ENCODE measurements at regions not wholly inside any gene's neighbourhood (a gene's known extent, or its start where the extent isn't known, plus 50 kb on each side); places are given as distances from the start of the nearest gene placed in this dataset.

DNA sequence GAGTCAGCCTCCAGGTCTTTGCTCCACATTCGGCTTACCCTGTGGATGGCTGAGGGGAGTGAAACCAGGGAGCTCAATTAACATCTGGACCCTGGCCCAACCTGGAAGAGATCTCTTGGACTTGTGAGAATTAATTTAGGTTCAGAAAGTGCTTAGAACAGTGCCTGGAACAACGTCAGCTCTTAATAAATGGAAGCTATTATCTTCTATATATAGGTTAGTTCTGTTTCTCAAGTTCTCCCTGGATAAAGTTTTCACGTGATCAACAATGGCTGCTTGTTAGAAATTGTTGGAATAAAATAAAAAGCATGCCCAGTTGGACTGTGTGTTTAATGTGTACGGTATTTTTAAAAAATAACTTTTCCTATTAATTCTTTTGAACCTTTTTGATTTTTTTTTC, 80.8 kb downstream of the TRIML1 start:
- intact Hi-C loops (cut with DNase I, micrococcal nuclease): no loop called here
- Histone ChIP-seq H3K4me1 (ENCODE audit: insufficient read depth, low read length) (no peaks in the 10 kb centered on the region), H3K9me3 (ENCODE audit: control insufficient read depth in 1 of 2, insufficient read depth in 1 of 2, low read length in 2 of 2) (peaks cover 0 to 23% of the 10 kb centered on the region in 2 experiments), H3K4me3 (ENCODE audit: low read length) (no peak overlapping the region), H3K27me3 (ENCODE audit: control insufficient read depth in 1 of 2, insufficient read depth in 2 of 2, low read length in 2 of 2) (no peaks in the 10 kb centered on the region), H3K27ac (ENCODE audit: low read depth in 1 of 2, low read length in 2 of 2) (no peak overlapping the region), H3K36me3 (ENCODE audit: insufficient read depth, low read length) (no peaks in the 10 kb centered on the region)
- CTCF ChIA-PET: no interaction called here
- Mint-ChIP-seq H3K36me3 (ENCODE audit: low read depth) (no peaks in the 10 kb centered on the region), H3K4me3 (no peak overlapping the region), H3K27ac (no peak overlapping the region), H3K9me3 (peaks cover 2% of the 10 kb centered on the region), H3K4me1 (ENCODE audit: low read depth) (no peaks in the 10 kb centered on the region), H3K27me3 (peaks cover 5% of the 10 kb centered on the region)
- POLR2A ChIA-PET: no interaction called here
- ATAC-seq (ENCODE audit: poor library complexity) (no peak), DNase-seq (no peak)
- TF ChIP-seq CTCF (IDR thresholded peaks at IDR 0.05): no peak

GRCh38 chr4:188221090-188221489, 81.8 kb downstream of the TRIML1 start:
- Mint-ChIP-seq H3K36me3 (ENCODE audit: low read depth) (no peaks in the 10 kb centered on the region), H3K4me3 (no peak overlapping the region), H3K9me3 (peaks cover 3% of the 10 kb centered on the region), H3K27me3 (peaks cover 5% of the 10 kb centered on the region), H3K4me1 (ENCODE audit: low read depth) (no peaks in the 10 kb centered on the region), H3K27ac (no peak overlapping the region)
- Histone ChIP-seq H3K9me3 (ENCODE audit: control insufficient read depth in 1 of 2, insufficient read depth in 1 of 2, low read length in 2 of 2) (peaks cover 0 to 23% of the 10 kb centered on the region in 2 experiments), H3K27me3 (ENCODE audit: control insufficient read depth in 1 of 2, insufficient read depth in 2 of 2, low read length in 2 of 2) (no peaks in the 10 kb centered on the region), H3K4me3 (ENCODE audit: low read length) (no peak overlapping the region), H3K27ac (ENCODE audit: low read depth in 1 of 2, low read length in 2 of 2) (no peak overlapping the region), H3K36me3 (ENCODE audit: insufficient read depth, low read length) (no peaks in the 10 kb centered on the region), H3K4me1 (ENCODE audit: insufficient read depth, low read length) (no peaks in the 10 kb centered on the region)
- CTCF ChIA-PET: no interaction called here
- POLR2A ChIA-PET: no interaction called here
- intact Hi-C loops (cut with DNase I, micrococcal nuclease): no loop called here
- ATAC-seq (ENCODE audit: poor library complexity) (no peak), DNase-seq (no peak)
- TF ChIP-seq CTCF (IDR thresholded peaks at IDR 0.05): no peak

DNA sequence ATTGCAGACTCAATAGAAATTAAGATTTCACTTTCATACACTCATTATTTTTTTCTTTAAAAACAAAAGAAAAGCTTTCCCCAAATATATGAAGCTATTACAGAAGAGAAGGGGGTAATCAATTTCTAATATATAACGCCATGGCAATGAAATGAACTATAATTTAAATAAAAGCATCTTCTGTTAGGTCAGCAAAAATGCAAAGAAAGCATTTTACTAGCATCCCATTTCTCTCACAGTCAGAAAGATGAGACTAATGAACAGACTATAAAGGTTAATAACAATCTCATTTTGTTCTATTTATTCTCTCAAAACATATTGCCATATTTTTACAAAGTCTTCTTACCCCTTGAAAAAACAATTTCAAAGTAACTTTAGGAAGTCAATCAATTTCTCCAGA, 89.0 kb downstream of the TRIML1 start:
- ATAC-seq (ENCODE audit: poor library complexity): no peak
- POLR2A ChIA-PET: no interaction called here
- TF ChIP-seq CTCF (IDR thresholded peaks at IDR 0.05): no peak

More for the DNA sequence above, 89.0 kb downstream of the TRIML1 start:
- CTCF ChIA-PET: interaction anchor here (0.7 kb wide), 1 partner anchor 165 kb away, joined by 3 read pairs; no protein-coding TSS in a partner anchor
- H3K36me3 Mint-ChIP-seq (ENCODE audit: low read depth): no peaks in the 10 kb centered on the region
- no peaks in the 10 kb centered on the region for H3K36me3 ChIP-seq (ENCODE audit: insufficient read depth, low read length)
- intact Hi-C loops (cut with DNase I, micrococcal nuclease): no loop called here
- no peak overlapping the region for H3K4me3 Mint-ChIP-seq
- H3K27me3 ChIP-seq (ENCODE audit: control insufficient read depth in 1 of 2, insufficient read depth in 2 of 2, low read length in 2 of 2): no peaks in the 10 kb centered on the region
- H3K9me3 ChIP-seq (ENCODE audit: control insufficient read depth in 1 of 2, insufficient read depth in 1 of 2, low read length in 2 of 2): peaks cover 0 to 12% of the 10 kb centered on the region in 2 experiments
- peaks cover 8% of the 10 kb centered on the region for H3K9me3 Mint-ChIP-seq
- no peak overlapping the region for H3K4me3 ChIP-seq (ENCODE audit: low read length)
- no peaks in the 10 kb centered on the region for H3K27me3 Mint-ChIP-seq
- H3K27ac Mint-ChIP-seq: no peak overlapping the region
- H3K4me1 Mint-ChIP-seq (ENCODE audit: low read depth): no peaks in the 10 kb centered on the region
- no peak overlapping the region for H3K27ac ChIP-seq (ENCODE audit: low read depth in 1 of 2, low read length in 2 of 2)
- no peak for DNase-seq
- H3K4me1 ChIP-seq (ENCODE audit: insufficient read depth, low read length): no peaks in the 10 kb centered on the region

Data from CD4-positive, alpha-beta T cell (primary cell).